ENCODE measurements at regions not wholly inside any gene's neighbourhood (a gene's known extent, or its start where the extent isn't known, plus 50 kb on each side); places are given as distances from the start of the nearest gene placed in this dataset.

GRCh38 chr16:55047331-55047730 is 116.7 kb downstream of the IRX5 start:
- in situ Hi-C loops (cut with MboI; ENCODE audit: low sequenced_read_pairs, unreplicated experiment) = no loop called here
- TF ChIP-seq, protein P1, sequence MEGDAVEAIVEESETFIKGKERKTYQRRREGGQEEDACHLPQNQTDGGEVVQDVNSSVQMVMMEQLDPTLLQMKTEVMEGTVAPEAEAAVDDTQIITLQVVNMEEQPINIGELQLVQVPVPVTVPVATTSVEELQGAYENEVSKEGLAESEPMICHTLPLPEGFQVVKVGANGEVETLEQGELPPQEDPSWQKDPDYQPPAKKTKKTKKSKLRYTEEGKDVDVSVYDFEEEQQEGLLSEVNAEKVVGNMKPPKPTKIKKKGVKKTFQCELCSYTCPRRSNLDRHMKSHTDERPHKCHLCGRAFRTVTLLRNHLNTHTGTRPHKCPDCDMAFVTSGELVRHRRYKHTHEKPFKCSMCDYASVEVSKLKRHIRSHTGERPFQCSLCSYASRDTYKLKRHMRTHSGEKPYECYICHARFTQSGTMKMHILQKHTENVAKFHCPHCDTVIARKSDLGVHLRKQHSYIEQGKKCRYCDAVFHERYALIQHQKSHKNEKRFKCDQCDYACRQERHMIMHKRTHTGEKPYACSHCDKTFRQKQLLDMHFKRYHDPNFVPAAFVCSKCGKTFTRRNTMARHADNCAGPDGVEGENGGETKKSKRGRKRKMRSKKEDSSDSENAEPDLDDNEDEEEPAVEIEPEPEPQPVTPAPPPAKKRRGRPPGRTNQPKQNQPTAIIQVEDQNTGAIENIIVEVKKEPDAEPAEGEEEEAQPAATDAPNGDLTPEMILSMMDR (IDR thresholded peaks at IDR 0.05; ENCODE audit: borderline replicate concordance, control extremely low read depth, extremely low read depth, insufficient read depth, missing control alignments) = no peak
- no peak for DNase-seq (ENCODE audit: low spot score)

DNA sequence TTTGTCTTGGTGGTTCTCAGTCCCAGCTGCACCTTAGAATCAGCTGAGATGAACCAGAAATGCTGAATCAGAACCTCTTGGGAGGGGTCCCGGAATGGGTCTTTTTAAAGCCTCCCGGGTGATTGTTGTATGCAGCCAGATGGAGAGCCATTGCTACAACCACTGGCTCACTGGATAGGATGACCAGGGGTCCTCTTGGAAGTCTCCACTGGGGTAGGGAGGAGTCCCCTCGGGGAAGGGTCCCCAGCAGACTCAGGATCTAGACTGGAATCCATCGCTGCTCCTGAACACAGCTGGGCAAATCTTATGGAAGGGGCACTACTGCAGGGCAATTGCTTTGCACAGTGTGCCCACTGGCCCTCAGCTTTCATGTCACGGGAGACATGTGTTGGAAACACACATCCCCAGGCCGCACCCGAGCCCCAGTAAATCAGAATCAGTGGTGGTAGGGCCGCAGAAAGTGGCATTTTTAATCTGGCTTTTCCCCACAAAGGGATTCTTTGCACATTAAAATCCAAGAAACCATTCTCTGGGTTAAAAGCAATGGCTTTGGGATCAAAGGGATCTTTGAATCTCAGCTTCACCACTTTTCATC is 117.3 kb downstream of the IRX5 start:
- no peak for DNase-seq (ENCODE audit: low spot score)
- TF ChIP-seq, protein P1 (IDR thresholded peaks at IDR 0.05; ENCODE audit: borderline replicate concordance, control extremely low read depth, extremely low read depth, insufficient read depth, missing control alignments) = no peak
- in situ Hi-C loops (cut with MboI; ENCODE audit: low sequenced_read_pairs, unreplicated experiment) = no loop called here

- no peak for DNase-seq (ENCODE audit: low spot score)
- TF ChIP-seq, protein P1 (IDR thresholded peaks at IDR 0.05; ENCODE audit: borderline replicate concordance, control extremely low read depth, extremely low read depth, insufficient read depth, missing control alignments) = no peak
- in situ Hi-C loops (cut with MboI; ENCODE audit: low sequenced_read_pairs, unreplicated experiment) = no loop called here
Observed at GRCh38 chr16:55048745-55049144, 118.1 kb downstream of the IRX5 start.

- in situ Hi-C loops (cut with MboI; ENCODE audit: low sequenced_read_pairs, unreplicated experiment) = no loop called here
Observed at GRCh38 chr16:55051571-55052347, 121.1 kb downstream of the IRX5 start.

GRCh38 chr16:55052348-55052734 is 121.7 kb downstream of the IRX5 start:
- TF ChIP-seq, protein P1 (IDR thresholded peaks at IDR 0.05; ENCODE audit: borderline replicate concordance, control extremely low read depth, extremely low read depth, insufficient read depth, missing control alignments) = no peak
- in situ Hi-C loops (cut with MboI; ENCODE audit: low sequenced_read_pairs, unreplicated experiment) = no loop called here

More at GRCh38 chr16:55051571-55052347, 121.1 kb downstream of the IRX5 start:
- TF ChIP-seq, protein P1 (IDR thresholded peaks at IDR 0.05; ENCODE audit: borderline replicate concordance, control extremely low read depth, extremely low read depth, insufficient read depth, missing control alignments) = no peak
- no peak for DNase-seq (ENCODE audit: low spot score)

DNA sequence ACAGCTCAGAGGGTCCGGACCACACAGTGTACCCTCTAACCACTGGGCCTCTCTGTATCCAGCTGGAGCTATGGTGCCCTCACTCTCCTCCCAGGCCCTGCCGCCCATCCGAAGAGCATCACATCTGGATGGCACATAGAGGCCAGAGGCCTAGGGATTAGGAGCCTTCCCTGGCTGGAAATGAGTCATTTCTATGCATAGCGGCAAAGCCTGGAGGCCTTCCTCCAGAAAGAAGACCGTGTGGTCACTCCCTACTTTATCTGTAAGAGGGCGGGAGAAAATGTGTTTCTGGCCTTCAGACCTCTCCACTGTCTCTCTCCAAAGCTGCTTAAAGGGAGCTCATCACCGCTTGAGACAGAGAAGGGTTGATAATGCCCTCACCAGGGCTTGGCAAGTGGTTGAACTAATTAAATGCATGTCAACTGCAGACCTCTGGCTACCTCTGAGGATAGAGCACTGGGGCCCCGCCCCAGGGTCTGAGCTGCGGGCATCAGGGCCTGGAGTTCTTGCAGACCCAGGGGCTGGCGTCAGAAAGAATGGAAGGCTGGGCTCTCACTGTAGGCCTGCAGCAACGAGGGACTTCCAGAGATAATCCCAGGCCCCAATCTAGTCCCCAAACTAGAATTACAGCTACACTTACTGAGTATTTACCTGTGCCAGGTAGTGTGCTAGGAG is 122.2 kb downstream of the IRX5 start:
- TF ChIP-seq, protein P1 (IDR thresholded peaks at IDR 0.05; ENCODE audit: borderline replicate concordance, control extremely low read depth, extremely low read depth, insufficient read depth, missing control alignments) = no peak
- no peak for DNase-seq (ENCODE audit: low spot score)
- in situ Hi-C loops (cut with MboI; ENCODE audit: low sequenced_read_pairs, unreplicated experiment) = no loop called here

More at GRCh38 chr16:55052348-55052734, 121.7 kb downstream of the IRX5 start:
- DNase-seq (ENCODE audit: low spot score) = no peak
